Suprapubic skin (tissue), 4 donors: ENCODE measurements at regions not wholly inside any gene's neighbourhood (a gene's known extent, or its start where the extent isn't known, plus 50 kb on each side); places are given as distances from the start of the nearest gene placed in this dataset.

ENCODE experiments used
- CTCF ChIP-seq, 2 donors: fragments of 200-600 bp in 1 of 2; fragments of 450-650 bp in 1 of 2; sonication (generic) in 1 of 2; IDR thresholded peaks; one replicate each; pipeline ENCODE4 v1.5.1; 2016 to 2019; ENCODE audit warnings: antibody characterized with exemption in 2 of 2, mild to moderate bottlenecking in 1 of 2, moderate library complexity in 1 of 2
- EP300 ChIP-seq: sonication (generic); formaldehyde crosslinking; IDR thresholded peaks from one replicate; pipeline ENCODE4 v1.6.1; 2017; ENCODE audit warnings: antibody characterized with exemption
- POLR2A ChIP-seq, 2 donors: fragments of 450-650 bp; IDR thresholded peaks; one replicate each; pipeline ENCODE4 v1.6.1; 2017; ENCODE audit warnings: antibody characterized with exemption in 2 of 2, mild to moderate bottlenecking in 2 of 2, moderate library complexity in 2 of 2
- POLR2AphosphoS5 ChIP-seq, 3 donors: sonication (generic); formaldehyde crosslinking; IDR thresholded peaks; one replicate each; pipeline ENCODE4 v1.6.1; 2017; ENCODE audit warnings: antibody characterized with exemption in 3 of 3

DNA sequence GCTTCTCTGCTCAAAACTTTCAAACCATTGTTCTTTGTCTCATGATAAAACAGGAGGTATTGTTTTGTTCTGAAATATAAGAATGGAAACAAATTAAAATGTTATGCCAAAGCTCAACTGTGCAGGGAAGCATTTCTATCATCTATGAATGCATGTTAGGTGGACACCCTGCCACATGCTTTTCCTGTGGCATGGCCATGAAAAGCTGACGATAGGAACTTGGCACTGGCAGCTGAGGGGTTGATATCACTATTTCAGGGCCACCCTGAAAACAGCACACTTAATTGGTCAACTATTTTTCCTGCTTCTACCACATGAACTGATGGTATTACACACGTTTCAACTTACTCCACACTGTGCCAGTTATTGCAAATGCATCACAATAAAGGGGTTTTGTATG, 157.3 kb downstream of the MREG start:
- TF ChIP-seq CTCF (IDR thresholded peaks at IDR 0.05) (no peak), EP300 (no peak), POLR2A (IDR thresholded peaks at IDR 0.05) (no peak), POLR2AphosphoS5 (IDR thresholded peaks at IDR 0.05) (no peak)
